ENCODE measurements at regions not wholly inside any gene's neighbourhood (a gene's known extent, or its start where the extent isn't known, plus 50 kb on each side); places are given as distances from the start of the nearest gene placed in this dataset.

DNA sequence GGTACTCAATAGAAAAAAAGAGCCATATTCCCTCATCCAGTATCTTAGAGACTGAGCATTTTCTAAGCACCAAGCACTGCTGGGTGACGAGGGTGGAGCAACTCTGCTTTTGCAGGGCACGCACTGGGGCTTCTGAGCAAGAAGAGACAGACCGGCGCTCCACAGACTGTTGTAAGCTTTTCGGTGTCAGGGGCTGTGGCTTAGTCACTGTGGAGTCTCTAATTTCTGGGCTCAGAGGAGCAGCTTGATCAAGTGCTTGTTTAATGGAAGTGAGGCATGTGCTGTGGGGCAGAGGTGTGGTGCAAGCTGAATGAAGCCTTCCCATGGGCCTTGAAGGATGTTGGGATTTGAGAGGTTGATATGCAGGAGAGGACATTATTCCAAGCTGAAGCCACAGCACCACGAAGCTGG lies 227.1 kb downstream of the MYCN start:
- no peaks in the 10 kb centered on the region for H3K9me3 ChIP-seq
- no peaks in the 10 kb centered on the region for H3K27me3 ChIP-seq
- H3K4me3 ChIP-seq (replicated peaks in 1 of 3) = no peak overlapping the region
- intact Hi-C loops (cut with DNase I) = no loop called here
- 88 to 95% methylated on average over 6 of the region's 6 CpGs for WGBS, 2 donors
- no peak for DNase-seq
- no peaks in the 10 kb centered on the region for H3K4me1 ChIP-seq
- no peak overlapping the region for H3K27ac ChIP-seq
- H3K36me3 ChIP-seq = no peaks in the 10 kb centered on the region
- TF ChIP-seq, protein P1, sequence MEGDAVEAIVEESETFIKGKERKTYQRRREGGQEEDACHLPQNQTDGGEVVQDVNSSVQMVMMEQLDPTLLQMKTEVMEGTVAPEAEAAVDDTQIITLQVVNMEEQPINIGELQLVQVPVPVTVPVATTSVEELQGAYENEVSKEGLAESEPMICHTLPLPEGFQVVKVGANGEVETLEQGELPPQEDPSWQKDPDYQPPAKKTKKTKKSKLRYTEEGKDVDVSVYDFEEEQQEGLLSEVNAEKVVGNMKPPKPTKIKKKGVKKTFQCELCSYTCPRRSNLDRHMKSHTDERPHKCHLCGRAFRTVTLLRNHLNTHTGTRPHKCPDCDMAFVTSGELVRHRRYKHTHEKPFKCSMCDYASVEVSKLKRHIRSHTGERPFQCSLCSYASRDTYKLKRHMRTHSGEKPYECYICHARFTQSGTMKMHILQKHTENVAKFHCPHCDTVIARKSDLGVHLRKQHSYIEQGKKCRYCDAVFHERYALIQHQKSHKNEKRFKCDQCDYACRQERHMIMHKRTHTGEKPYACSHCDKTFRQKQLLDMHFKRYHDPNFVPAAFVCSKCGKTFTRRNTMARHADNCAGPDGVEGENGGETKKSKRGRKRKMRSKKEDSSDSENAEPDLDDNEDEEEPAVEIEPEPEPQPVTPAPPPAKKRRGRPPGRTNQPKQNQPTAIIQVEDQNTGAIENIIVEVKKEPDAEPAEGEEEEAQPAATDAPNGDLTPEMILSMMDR (IDR thresholded peaks at IDR 0.05) = no peak
- TF ChIP-seq POLR2A (IDR thresholded peaks at IDR 0.05) = no peak

- Histone ChIP-seq H3K9me3 (no peaks in the 10 kb centered on the region), H3K36me3 (no peaks in the 10 kb centered on the region), H3K27ac (no peak overlapping the region), H3K4me3 (replicated peaks in 1 of 3) (no peak overlapping the region), H3K27me3 (no peaks in the 10 kb centered on the region), H3K4me1 (no peaks in the 10 kb centered on the region)
- DNase-seq = no peak
- 62 to 65% methylated on average over 16 to 21 of the region's 21 CpGs for WGBS, 2 donors
- TF ChIP-seq, protein P1 (IDR thresholded peaks at IDR 0.05) = no peak
- TF ChIP-seq POLR2A (IDR thresholded peaks at IDR 0.05) = no peak
- intact Hi-C loops (cut with DNase I) = no loop called here
Measured at GRCh38 chr2:16166327-16166981, 226.1 kb downstream of the MYCN start.

DNA sequence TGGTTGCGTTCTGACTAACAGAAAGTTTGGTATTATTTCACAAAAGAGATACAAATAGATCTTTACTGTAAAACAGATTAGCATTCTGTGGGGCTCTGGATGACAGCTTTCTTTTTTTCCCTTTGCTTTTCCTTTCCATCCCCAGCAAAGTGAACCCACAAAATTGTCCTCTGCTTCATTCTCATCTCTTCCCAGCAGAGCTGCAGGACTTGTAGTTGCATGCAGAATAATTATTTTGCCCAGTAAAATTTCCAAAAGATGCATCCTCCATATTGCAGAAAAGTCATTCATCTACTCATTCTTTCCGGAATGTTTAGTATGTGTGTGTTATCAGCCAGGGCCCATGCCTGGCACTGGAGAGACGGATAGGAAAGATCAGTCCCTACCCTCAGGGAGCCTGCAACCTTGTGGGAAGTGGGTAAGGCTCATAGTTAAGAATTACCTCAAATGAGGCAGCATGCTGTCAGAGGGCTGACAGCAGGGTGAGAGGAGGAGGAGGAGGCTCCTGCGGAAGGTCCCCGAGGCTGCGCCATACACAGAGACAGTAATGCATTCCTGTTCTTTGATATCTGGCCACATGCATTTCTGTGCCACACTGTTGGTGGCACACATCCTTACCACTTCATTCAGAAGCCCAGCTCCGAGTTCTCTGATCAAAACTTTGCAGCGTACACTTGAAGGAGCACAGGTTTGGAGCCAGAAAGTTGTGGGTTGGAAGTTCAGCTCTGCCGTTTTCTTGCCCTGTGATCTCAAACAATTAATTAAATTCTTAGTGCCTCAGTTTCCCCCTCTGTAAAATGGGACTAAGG lies 225.4 kb downstream of the MYCN start:
- Histone ChIP-seq H3K27ac (no peak overlapping the region), H3K36me3 (no peaks in the 10 kb centered on the region), H3K9me3 (no peaks in the 10 kb centered on the region), H3K27me3 (no peaks in the 10 kb centered on the region), H3K4me3 (replicated peaks in 1 of 3) (no peak overlapping the region), H3K4me1 (no peaks in the 10 kb centered on the region)
- DNase-seq = no peak
- intact Hi-C loops (cut with DNase I) = no loop called here
- TF ChIP-seq POLR2A (IDR thresholded peaks at IDR 0.05) = no peak
- TF ChIP-seq, protein P1 (IDR thresholded peaks at IDR 0.05) = no peak
- WGBS, 2 donors = 89 to 90% methylated on average over 9 of the region's 9 CpGs

- H3K27me3 ChIP-seq = no peaks in the 10 kb centered on the region
- no peak overlapping the region for H3K4me3 ChIP-seq (replicated peaks in 1 of 3)
- no peaks in the 10 kb centered on the region for H3K4me1 ChIP-seq
- H3K27ac ChIP-seq = no peak overlapping the region
- no peak for TF ChIP-seq POLR2A (IDR thresholded peaks at IDR 0.05)
- TF ChIP-seq, protein P1 (IDR thresholded peaks at IDR 0.05) = no peak
- intact Hi-C loops (cut with DNase I) = no loop called here
- no peaks in the 10 kb centered on the region for H3K9me3 ChIP-seq
- no peaks in the 10 kb centered on the region for H3K36me3 ChIP-seq
- 78 to 94% methylated on average over 4 of the region's 4 CpGs for WGBS, 2 donors
- no peak for DNase-seq
Measured at GRCh38 chr2:16162491-16163040, 222.2 kb downstream of the MYCN start.

All from thyroid gland (tissue), 4 donors.